Breast epithelium (tissue), 4 donors: ENCODE measurements at regions not wholly inside any gene's neighbourhood (a gene's known extent, or its start where the extent isn't known, plus 50 kb on each side); places are given as distances from the start of the nearest gene placed in this dataset.

Source experiments
- DNase-seq, 2 donors: peaks; one replicate each; pipeline ENCODE4 v3.0.0-alpha.2; 2019; ENCODE audit warnings: low spot score in 2 of 2
- H3K27ac ChIP-seq, 2 donors: fragments of 200-600 bp; sonication (generic) in 1 of 2; one replicate each; pipeline ENCODE4 v1.5.1; 2016 to 2019; ENCODE audit warnings: mild to moderate bottlenecking in 1 of 2
- H3K27me3 ChIP-seq, 2 donors: fragments of 200-600 bp; sonication (generic) in 1 of 2; one replicate each; pipeline versions ENCODE4 v1.5.1 to v1.6.0; 2017 to 2019; ENCODE audit warnings: control low read depth in 1 of 2, mild to moderate bottlenecking in 1 of 2
- H3K36me3 ChIP-seq: fragments of 200-600 bp; one replicate; pipeline ENCODE4 v1.5.1; 2019
- H3K4me1 ChIP-seq, 2 donors: fragments of 200-600 bp; sonication (generic); one replicate each; pipeline ENCODE4 v1.5.1; 2016 to 2019; ENCODE audit warnings: control low read depth in 1 of 2
- H3K4me3 ChIP-seq, 3 donors: fragments of 200-600 bp; sonication (generic); 1 replicate in 2 of 3; 2 replicates in 1 of 3; pipeline ENCODE4 v1.5.1; 2016 to 2019; ENCODE audit warnings: mild to moderate bottlenecking in 3 of 3, moderate library complexity in 2 of 3
- H3K9me3 ChIP-seq, 2 donors: fragments of 200-600 bp; sonication (generic) in 1 of 2; one replicate each; pipeline ENCODE4 v1.5.1; 2016 to 2019; ENCODE audit warnings: control low read depth in 1 of 2
- CTCF ChIP-seq, 3 donors: fragments of 450-650 bp; IDR thresholded peaks; one replicate each; pipeline ENCODE4 v1.5.1; 2016 to 2017; ENCODE audit warnings: antibody characterized with exemption in 3 of 3, mild to moderate bottlenecking in 3 of 3, moderate library complexity in 3 of 3
- POLR2A ChIP-seq: fragments of 450-650 bp; IDR thresholded peaks from one replicate; pipeline ENCODE4 v1.6.1; 2016; ENCODE audit warnings: antibody characterized with exemption, mild to moderate bottlenecking, moderate library complexity
- POLR2AphosphoS5 ChIP-seq, 3 donors: sonication (generic); formaldehyde crosslinking; IDR thresholded peaks; one replicate each; pipeline ENCODE4 v1.6.1; 2017; ENCODE audit warnings: antibody characterized with exemption in 3 of 3
- intact Hi-C: fragments of 100-400 bp; cut with DNase I; formaldehyde crosslinking; loops from one replicate; pipeline ENCODE4 v1.15.1; 2023; ENCODE audit warnings: low total_unique reads

GRCh38 chr5:2128686-2129355 is 246.1 kb upstream of the IRX4 start:
- Histone ChIP-seq H3K4me1 (no peaks in the 10 kb centered on the region), H3K36me3 (no peaks in the 10 kb centered on the region), H3K27ac (no peak overlapping the region), H3K4me3 (no peak overlapping the region), H3K27me3 (no peaks in the 10 kb centered on the region), H3K9me3 (no peaks in the 10 kb centered on the region)
- intact Hi-C loops = no loop called here
- TF ChIP-seq POLR2A (no peak), POLR2AphosphoS5 (IDR thresholded peaks at IDR 0.05) (no peak), CTCF (IDR thresholded peaks at IDR 0.05) (no peak)
- no peak for DNase-seq

GRCh38 chr5:2126512-2126911 is 243.8 kb upstream of the IRX4 start:
- Histone ChIP-seq H3K36me3 (no peaks in the 10 kb centered on the region), H3K9me3 (peaks cover 0 to 5% of the 10 kb centered on the region in 2 donors), H3K4me1 (no peaks in the 10 kb centered on the region), H3K27ac (no peak overlapping the region), H3K4me3 (no peak overlapping the region), H3K27me3 (no peaks in the 10 kb centered on the region)
- TF ChIP-seq POLR2AphosphoS5 (IDR thresholded peaks at IDR 0.05) (no peak), POLR2A (no peak), CTCF (IDR thresholded peaks at IDR 0.05) (no peak)
- intact Hi-C loops = no loop called here
- DNase-seq = peak in 1 of 2 donors; percentile 34

- intact Hi-C loops = no loop called here
- Histone ChIP-seq H3K27me3 (no peaks in the 10 kb centered on the region), H3K9me3 (peaks cover 0 to 5% of the 10 kb centered on the region in 2 donors), H3K4me3 (no peak overlapping the region), H3K4me1 (no peaks in the 10 kb centered on the region), H3K27ac (no peak overlapping the region), H3K36me3 (no peaks in the 10 kb centered on the region)
- DNase-seq = no peak
- TF ChIP-seq POLR2AphosphoS5 (IDR thresholded peaks at IDR 0.05) (no peak), POLR2A (no peak), CTCF (IDR thresholded peaks at IDR 0.05) (no peak)
Observed at GRCh38 chr5:2125901-2126265, 243.2 kb upstream of the IRX4 start.

- TF ChIP-seq POLR2AphosphoS5 (IDR thresholded peaks at IDR 0.05) = no peak
- TF ChIP-seq CTCF (IDR thresholded peaks at IDR 0.05) = no peak
- no peak for TF ChIP-seq POLR2A
- Histone ChIP-seq H3K9me3 (peaks cover 0 to 5% of the 10 kb centered on the region in 2 donors), H3K27ac (no peak overlapping the region), H3K36me3 (no peaks in the 10 kb centered on the region), H3K4me1 (no peaks in the 10 kb centered on the region), H3K27me3 (no peaks in the 10 kb centered on the region), H3K4me3 (no peak overlapping the region)
- no peak for DNase-seq
- intact Hi-C loops = no loop called here
Observed at GRCh38 chr5:2125171-2125900, 242.6 kb upstream of the IRX4 start.

- DNase-seq = peak in 1 of 2 donors; percentile 9
Observed at GRCh38 chr5:2124434-2125170, 241.9 kb upstream of the IRX4 start.

More at GRCh38 chr5:2124434-2125170, 241.9 kb upstream of the IRX4 start:
- TF ChIP-seq POLR2AphosphoS5 (IDR thresholded peaks at IDR 0.05) (no peak), CTCF (IDR thresholded peaks at IDR 0.05) (no peak), POLR2A (no peak)
- Histone ChIP-seq H3K4me1 (no peaks in the 10 kb centered on the region), H3K27me3 (no peaks in the 10 kb centered on the region), H3K36me3 (no peaks in the 10 kb centered on the region), H3K9me3 (peaks cover 0 to 5% of the 10 kb centered on the region in 2 donors), H3K4me3 (no peak overlapping the region), H3K27ac (no peak overlapping the region)
- intact Hi-C loops = no loop called here
